CD14-positive monocyte (primary cell): ENCODE measurements at regions not wholly inside any gene's neighbourhood (a gene's known extent, or its start where the extent isn't known, plus 50 kb on each side); places are given as distances from the start of the nearest gene placed in this dataset.

Experiments
- DNase-seq, 3 donors: peaks; one replicate each; pipeline ENCODE4 v3.0.0-alpha.2; 2011 to 2022
- H2AFZ ChIP-seq: 2 replicates; pipeline ENCODE4 v1.6.0; 2012; ENCODE audit warnings: mild to moderate bottlenecking, low read depth, low read length, inconsistent platforms; ENCODE audit not compliant: insufficient read depth, poor library complexity, severe bottlenecking
- H3K27ac ChIP-seq, 2 donors: 1 replicate in 1 of 2; 2 replicates in 1 of 2; pipeline ENCODE4 v1.5.1; 2012 to 2013; ENCODE audit warnings: low read length in 2 of 2, control low read depth in 1 of 2, inconsistent platforms in 1 of 2, low read depth in 1 of 2, mild to moderate bottlenecking in 1 of 2
- H3K27me3 ChIP-seq, 2 donors: one replicate each; pipeline versions ENCODE4 v1.6.0 to v1.6.1; 2011 to 2013; ENCODE audit warnings: low read length in 2 of 2; ENCODE audit not compliant: control insufficient read depth in 2 of 2, insufficient read depth in 2 of 2
- H3K36me3 ChIP-seq, 2 donors: replicated peaks in 1 of 2; 1 replicate in 1 of 2; 2 replicates in 1 of 2; pipeline versions ENCODE4 v1.5.1 to v1.6.1; 2012 to 2013; ENCODE audit warnings: low read length in 2 of 2, control low read depth in 1 of 2, inconsistent platforms in 1 of 2, mild to moderate bottlenecking in 1 of 2; ENCODE audit not compliant: insufficient read depth in 2 of 2, control insufficient read depth in 1 of 2
- H3K4me1 ChIP-seq, 2 donors: 1 replicate in 1 of 2; 2 replicates in 1 of 2; pipeline versions ENCODE4 v1.5.1 to v1.6.1; 2012 to 2013; ENCODE audit warnings: low read length in 2 of 2, control low read depth in 1 of 2, inconsistent platforms in 1 of 2, mild to moderate bottlenecking in 1 of 2, moderate library complexity in 1 of 2; ENCODE audit not compliant: insufficient read depth in 2 of 2, control insufficient read depth in 1 of 2
- H3K4me2 ChIP-seq: replicated peaks from 2 replicates; pipeline ENCODE3; 2012; ENCODE audit warnings: low read length, moderate library complexity, mild to moderate bottlenecking; ENCODE audit not compliant: poor library complexity, severe bottlenecking; ENCODE audit errors: extremely low read depth
- H3K4me3 ChIP-seq, 3 experiments: fragments of 200-600 bp in 1 of 3; sonication (generic) in 1 of 3; replicated peaks in 1 of 3; 1 replicate in 2 of 3; 2 replicates in 1 of 3; pipeline ENCODE4 v1.5.1; 2011 to 2013; ENCODE audit warnings: low read length in 3 of 3, mild to moderate bottlenecking in 3 of 3, control low read depth in 2 of 3, low read depth in 2 of 3, inconsistent platforms in 1 of 3, moderate library complexity in 1 of 3
- H3K79me2 ChIP-seq: 2 replicates; pipeline ENCODE4 v1.6.0; 2012; ENCODE audit warnings: mild to moderate bottlenecking, control low read depth, inconsistent platforms, low read length, moderate library complexity; ENCODE audit not compliant: insufficient read depth
- H3K9ac ChIP-seq: 2 replicates; pipeline ENCODE4 v1.6.0; 2017; ENCODE audit warnings: low read length, mild to moderate bottlenecking; ENCODE audit not compliant: insufficient read depth, poor library complexity, severe bottlenecking
- H3K9me3 ChIP-seq, 2 donors: replicated peaks in 1 of 2; 1 replicate in 1 of 2; 2 replicates in 1 of 2; pipeline versions ENCODE4 v1.5.1 to v1.6.1; 2012 to 2013; ENCODE audit warnings: low read length in 2 of 2, control low read depth in 1 of 2; ENCODE audit not compliant: control insufficient read depth in 1 of 2, insufficient read depth in 1 of 2
- H4K20me1 ChIP-seq: 2 replicates; pipeline ENCODE4 v1.6.0; 2012; ENCODE audit warnings: mild to moderate bottlenecking, low read length, control low read depth, moderate library complexity; ENCODE audit not compliant: insufficient read depth
- H3K27ac Mint-ChIP-seq, 7 donors: one replicate each; pipeline ENCODE4 v1.8.0; 2020; ENCODE audit warnings: mild to moderate bottlenecking in 7 of 7, mixed read lengths in 7 of 7, moderate library complexity in 6 of 7, inconsistent platforms in 2 of 7
- H3K27me3 Mint-ChIP-seq, 3 donors: one replicate each; pipeline ENCODE4 v1.8.0; 2021 to 2022; ENCODE audit warnings: low read depth in 3 of 3, mild to moderate bottlenecking in 3 of 3, mixed read lengths in 3 of 3, moderate library complexity in 3 of 3, inconsistent platforms in 1 of 3
- H3K36me3 Mint-ChIP-seq, 2 donors: one replicate each; pipeline ENCODE4 v1.8.0; 2020; ENCODE audit warnings: mixed read lengths in 2 of 2, inconsistent platforms in 1 of 2, mild to moderate bottlenecking in 1 of 2
- H3K4me1 Mint-ChIP-seq: one replicate; pipeline ENCODE4 v1.8.0; 2020; ENCODE audit warnings: mild to moderate bottlenecking, mixed read lengths
- H3K4me3 Mint-ChIP-seq, 2 donors: one replicate each; pipeline ENCODE4 v1.8.0; 2020; ENCODE audit warnings: mild to moderate bottlenecking in 2 of 2, mixed read lengths in 2 of 2, moderate library complexity in 1 of 2
- H3K9me3 Mint-ChIP-seq, 7 donors: one replicate each; pipeline ENCODE4 v1.8.0; 2020 to 2022; ENCODE audit warnings: mixed read lengths in 7 of 7, mild to moderate bottlenecking in 6 of 7, moderate library complexity in 6 of 7, inconsistent platforms in 2 of 7
- WGBS: methylation state at CpG from one replicate; pipeline ENCODE4 v1.1.5; 2013; ENCODE audit warnings: missing lambda C conversion rate; ENCODE audit not compliant: insufficient coverage; 5-methylcytosine and 5-hydroxymethylcytosine counted together
- intact Hi-C, 2 donors: fragments of 100-400 bp; cut with micrococcal nuclease; formaldehyde crosslinking; loops; one replicate each; pipeline versions ENCODE4 v1.15.0 to v1.15.1; 2023
- TF ChIP-seq, protein P1 (sequence below): fragments of 200-600 bp; IDR thresholded peaks from one replicate; pipeline ENCODE4 v1.8.0; 2022; ENCODE audit warnings: antibody characterized with exemption, mild to moderate bottlenecking

DNA sequence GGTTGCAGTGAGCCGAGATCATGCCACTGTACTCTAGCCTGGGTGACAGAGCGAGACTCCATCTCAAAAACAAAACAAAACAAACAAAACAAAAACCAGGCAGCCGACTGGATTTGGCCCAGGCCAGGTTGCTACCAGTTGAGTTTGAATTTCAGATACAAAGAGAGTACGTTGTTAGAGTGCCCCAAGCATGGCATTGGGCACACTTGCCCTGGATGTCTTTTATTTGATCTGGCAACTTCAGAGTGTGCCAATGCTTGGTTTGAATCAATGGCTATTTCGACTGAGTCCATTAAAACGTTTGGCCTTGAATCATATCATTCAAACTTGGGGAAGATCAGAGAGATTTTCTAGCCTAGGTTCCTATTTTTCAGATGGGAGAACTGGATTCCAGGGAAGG lies 213.4 kb upstream of the SHH start:
- intact Hi-C loops = no loop called here

DNA sequence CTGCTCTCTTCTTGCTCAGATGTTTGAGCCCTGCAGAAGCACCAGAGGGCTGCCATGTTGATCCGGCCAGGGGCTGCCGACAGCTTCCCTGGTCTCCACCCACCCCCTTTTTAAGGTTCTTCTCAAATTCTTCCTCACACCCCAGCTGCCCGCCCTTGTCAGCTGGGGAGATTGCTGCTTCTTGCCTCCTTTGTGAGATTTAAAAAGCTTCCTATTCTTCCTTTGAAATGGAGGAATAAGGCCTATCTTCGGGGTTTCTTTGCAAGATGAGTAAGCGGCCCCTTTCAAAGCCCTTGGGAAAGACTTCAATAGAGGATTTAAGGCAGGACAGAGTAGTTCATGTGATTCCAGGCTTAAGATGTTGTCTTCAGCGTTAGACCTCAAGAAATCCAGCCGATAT lies 211.9 kb upstream of the SHH start:
- H3K27me3 Mint-ChIP-seq = peaks cover 0 to 3% (median 1%) of the 10 kb centered on the region in 3 donors
- WGBS = 100% methylated on average over 2 of the region's 7 CpGs

More for the DNA sequence above, 213.4 kb upstream of the SHH start:
- WGBS = 89% methylated on average over 5 of the region's 6 CpGs
- Histone ChIP-seq H3K79me2 (no peaks in the 10 kb centered on the region), H2AFZ (no peak overlapping the region), H3K9me3 (no peaks in the 10 kb centered on the region), H4K20me1 (no peaks in the 10 kb centered on the region), H3K27ac (no peak overlapping the region), H3K4me2 (no peak overlapping the region), H3K27me3 (no peaks in the 10 kb centered on the region), H3K36me3 (no peaks in the 10 kb centered on the region), H3K9ac (no peak overlapping the region), H3K4me1 (no peaks in the 10 kb centered on the region), H3K4me3 (no peak overlapping the region)
- H3K27me3 Mint-ChIP-seq = peaks cover 1 to 2% (median 1%) of the 10 kb centered on the region in 3 donors
- peaks cover 0 to 10% (median 1%) of the 10 kb centered on the region in 7 donors for H3K9me3 Mint-ChIP-seq
- no peak overlapping the region for H3K27ac Mint-ChIP-seq
- TF ChIP-seq, protein P1, sequence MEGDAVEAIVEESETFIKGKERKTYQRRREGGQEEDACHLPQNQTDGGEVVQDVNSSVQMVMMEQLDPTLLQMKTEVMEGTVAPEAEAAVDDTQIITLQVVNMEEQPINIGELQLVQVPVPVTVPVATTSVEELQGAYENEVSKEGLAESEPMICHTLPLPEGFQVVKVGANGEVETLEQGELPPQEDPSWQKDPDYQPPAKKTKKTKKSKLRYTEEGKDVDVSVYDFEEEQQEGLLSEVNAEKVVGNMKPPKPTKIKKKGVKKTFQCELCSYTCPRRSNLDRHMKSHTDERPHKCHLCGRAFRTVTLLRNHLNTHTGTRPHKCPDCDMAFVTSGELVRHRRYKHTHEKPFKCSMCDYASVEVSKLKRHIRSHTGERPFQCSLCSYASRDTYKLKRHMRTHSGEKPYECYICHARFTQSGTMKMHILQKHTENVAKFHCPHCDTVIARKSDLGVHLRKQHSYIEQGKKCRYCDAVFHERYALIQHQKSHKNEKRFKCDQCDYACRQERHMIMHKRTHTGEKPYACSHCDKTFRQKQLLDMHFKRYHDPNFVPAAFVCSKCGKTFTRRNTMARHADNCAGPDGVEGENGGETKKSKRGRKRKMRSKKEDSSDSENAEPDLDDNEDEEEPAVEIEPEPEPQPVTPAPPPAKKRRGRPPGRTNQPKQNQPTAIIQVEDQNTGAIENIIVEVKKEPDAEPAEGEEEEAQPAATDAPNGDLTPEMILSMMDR = no peak
- no peak overlapping the region for H3K4me3 Mint-ChIP-seq
- no peaks in the 10 kb centered on the region for H3K36me3 Mint-ChIP-seq
- H3K4me1 Mint-ChIP-seq = no peaks in the 10 kb centered on the region
- DNase-seq = no peak

More for the DNA sequence above, 211.9 kb upstream of the SHH start:
- Histone ChIP-seq H3K9ac (no peak overlapping the region), H3K4me1 (no peaks in the 10 kb centered on the region), H3K4me3 (no peak overlapping the region), H3K9me3 (peaks cover 0 to 3% of the 10 kb centered on the region in 2 donors), H3K79me2 (no peaks in the 10 kb centered on the region), H3K27me3 (no peaks in the 10 kb centered on the region), H3K27ac (no peak overlapping the region), H4K20me1 (no peaks in the 10 kb centered on the region), H2AFZ (no peak overlapping the region), H3K4me2 (no peak overlapping the region), H3K36me3 (no peaks in the 10 kb centered on the region)
- TF ChIP-seq, protein P1 = no peak
- intact Hi-C loops = no loop called here
- H3K4me1 Mint-ChIP-seq = no peaks in the 10 kb centered on the region
- no peak for DNase-seq
- no peak overlapping the region for H3K27ac Mint-ChIP-seq
- peaks cover 0 to 16% (median 5%) of the 10 kb centered on the region in 7 donors for H3K9me3 Mint-ChIP-seq
- H3K4me3 Mint-ChIP-seq = no peak overlapping the region
- no peaks in the 10 kb centered on the region for H3K36me3 Mint-ChIP-seq
